ENCODE measurements at regions not wholly inside any gene's neighbourhood (a gene's known extent, or its start where the extent isn't known, plus 50 kb on each side); places are given as distances from the start of the nearest gene placed in this dataset.

DNA sequence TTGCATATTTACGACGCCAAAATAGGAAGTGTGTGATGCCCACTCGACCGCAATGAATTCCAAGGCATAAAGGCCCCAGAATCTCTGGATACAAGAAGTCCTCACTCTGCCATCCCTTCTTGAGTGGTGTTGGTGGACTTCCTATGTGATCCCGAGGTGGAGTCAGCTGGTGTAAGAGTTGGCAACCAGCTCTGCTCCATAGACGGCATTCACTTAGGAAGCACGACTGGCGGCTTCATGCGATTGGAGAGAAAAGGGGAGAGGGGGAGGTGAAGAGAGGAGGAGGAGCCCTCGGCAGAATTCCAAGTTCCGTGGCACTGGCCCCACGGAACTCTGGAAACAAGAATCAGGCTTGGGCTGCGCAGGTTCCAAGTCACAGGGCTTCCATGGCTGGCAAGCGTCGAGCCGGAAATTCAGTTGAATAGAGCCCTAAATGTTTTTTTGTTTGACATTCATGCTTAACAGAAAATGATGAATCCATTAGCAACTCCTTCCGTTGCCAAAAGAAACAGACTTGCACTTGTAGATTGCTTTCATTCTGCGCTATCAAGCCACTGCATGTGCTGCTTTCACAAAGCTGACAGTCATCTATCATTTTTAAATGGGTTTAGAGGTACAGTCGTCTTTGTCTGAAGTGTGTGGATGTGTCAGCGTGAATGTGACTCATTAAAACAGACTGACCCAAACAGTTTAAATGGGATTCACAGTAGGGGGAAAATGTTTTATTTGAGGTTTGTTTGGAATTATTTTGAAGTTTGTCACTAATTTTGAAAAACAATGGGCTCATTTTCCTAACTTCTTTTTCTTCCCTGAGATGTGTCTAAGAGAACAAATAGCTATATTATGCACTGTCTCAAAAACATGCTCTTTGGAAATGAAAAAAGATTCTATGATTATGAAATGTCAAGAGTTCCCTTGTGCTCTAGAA lies 428.3 kb upstream of the ATP11B start:
- Histone ChIP-seq H3F3A (ENCODE audit: insufficient read depth) (no peaks in the 10 kb centered on the region), H3K27me3 (replicated peaks; ENCODE audit: insufficient read depth) (no peaks in the 10 kb centered on the region), H3K79me2 (ENCODE audit: insufficient read depth) (no peaks in the 10 kb centered on the region), H3K36me3 (ENCODE audit: low read depth) (no peaks in the 10 kb centered on the region), H3K4me2 (ENCODE audit: unreplicated experiment) (no peak overlapping the region), H2AFZ (no peak overlapping the region), H3K9ac (no peak overlapping the region), H3K4me1 (ENCODE audit: insufficient read depth) (no peaks in the 10 kb centered on the region), H3K27ac (no peak overlapping the region), H3K9me2 (ENCODE audit: insufficient read depth) (no peaks in the 10 kb centered on the region), H4K20me1 (ENCODE audit: insufficient read depth) (no peaks in the 10 kb centered on the region), H3K4me3 (no peak overlapping the region), H3K9me3 (ENCODE audit: low read depth) (no peaks in the 10 kb centered on the region)
- TF ChIP-seq EZH2 (IDR thresholded peaks at IDR 0.05; ENCODE audit: insufficient read depth, poor library complexity, severe bottlenecking) (no peak), EZH2phosphoT487 (IDR thresholded peaks at IDR 0.05; ENCODE audit: insufficient read depth, low read depth) (no peak)
- WGBS, 2 experiments (ENCODE audit: low coverage in 1 of 2, low lambda C conversion rate in 2 of 2, missing lambda C conversion rate in 2 of 2) = 14% methylated on average over 20 of the region's 20 CpGs
- no peak for DNase-seq
- in situ Hi-C loops (cut with MboI) = no loop called here

DNA sequence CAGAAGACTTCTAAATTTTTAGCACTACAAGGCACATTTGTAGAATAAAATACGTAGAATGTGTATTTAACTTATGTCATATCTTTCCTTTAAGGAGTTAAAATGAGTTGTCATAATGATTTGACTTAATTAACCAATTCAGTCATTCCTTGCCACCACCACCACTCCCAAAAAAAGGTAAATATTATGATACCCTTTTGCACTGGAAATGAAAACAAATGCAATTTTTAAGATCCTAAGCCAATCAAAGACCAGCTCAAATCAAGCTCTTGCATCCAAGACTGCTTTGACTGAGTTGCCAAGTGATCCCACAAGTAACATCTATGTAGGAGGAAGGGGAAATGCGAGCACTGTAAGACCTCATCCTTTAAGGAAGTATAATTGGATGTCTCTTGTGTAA lies 426.6 kb upstream of the ATP11B start:
- WGBS, 2 experiments (ENCODE audit: low coverage in 1 of 2, low lambda C conversion rate in 2 of 2, missing lambda C conversion rate in 2 of 2) = 2 to 6% methylated on average over 2 of the region's 2 CpGs
- Histone ChIP-seq H3F3A (ENCODE audit: insufficient read depth) (no peaks in the 10 kb centered on the region), H3K9ac (no peak overlapping the region), H3K27me3 (replicated peaks; ENCODE audit: insufficient read depth) (no peaks in the 10 kb centered on the region), H3K9me3 (ENCODE audit: low read depth) (no peaks in the 10 kb centered on the region), H3K36me3 (ENCODE audit: low read depth) (no peaks in the 10 kb centered on the region), H3K27ac (no peak overlapping the region), H3K9me2 (ENCODE audit: insufficient read depth) (no peaks in the 10 kb centered on the region), H3K4me1 (ENCODE audit: insufficient read depth) (no peaks in the 10 kb centered on the region), H3K79me2 (ENCODE audit: insufficient read depth) (no peaks in the 10 kb centered on the region), H3K4me3 (no peak overlapping the region), H2AFZ (no peak overlapping the region), H4K20me1 (ENCODE audit: insufficient read depth) (no peaks in the 10 kb centered on the region), H3K4me2 (ENCODE audit: unreplicated experiment) (no peak overlapping the region)
- in situ Hi-C loops (cut with MboI) = no loop called here
- TF ChIP-seq EZH2 (IDR thresholded peaks at IDR 0.05; ENCODE audit: insufficient read depth, poor library complexity, severe bottlenecking) (no peak), EZH2phosphoT487 (IDR thresholded peaks at IDR 0.05; ENCODE audit: insufficient read depth, low read depth) (no peak)
- no peak for DNase-seq

DNA sequence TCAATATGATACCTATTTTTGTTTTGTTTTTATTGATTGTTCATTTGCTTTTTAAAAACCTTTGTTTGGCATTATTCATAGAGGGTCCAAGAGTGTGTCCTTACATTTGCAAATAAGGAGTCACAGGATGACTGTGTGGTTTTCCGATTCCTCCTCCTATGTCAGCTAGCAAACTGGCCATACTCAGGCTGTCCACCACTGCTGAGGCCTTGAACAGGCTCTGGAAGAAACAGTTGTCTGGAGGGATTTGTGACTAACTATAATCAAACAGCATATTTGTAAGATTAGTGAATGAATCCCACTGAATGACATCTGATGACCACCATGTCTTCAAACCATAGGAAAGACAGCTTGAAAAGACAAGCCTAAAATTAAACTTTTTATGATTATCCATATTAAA lies 423.4 kb upstream of the ATP11B start:
- no peaks in the 10 kb centered on the region for H3K27me3 ChIP-seq (replicated peaks; ENCODE audit: insufficient read depth)
- no peaks in the 10 kb centered on the region for H3F3A ChIP-seq (ENCODE audit: insufficient read depth)
- 44 to 64% methylated on average over 1 of the region's 1 CpG for WGBS, 2 experiments (ENCODE audit: low coverage in 1 of 2, low lambda C conversion rate in 2 of 2, missing lambda C conversion rate in 2 of 2)
- no peaks in the 10 kb centered on the region for H3K36me3 ChIP-seq (ENCODE audit: low read depth)
- no peaks in the 10 kb centered on the region for H3K79me2 ChIP-seq (ENCODE audit: insufficient read depth)
- TF ChIP-seq EZH2phosphoT487 (IDR thresholded peaks at IDR 0.05; ENCODE audit: insufficient read depth, low read depth) (no peak), EZH2 (IDR thresholded peaks at IDR 0.05; ENCODE audit: insufficient read depth, poor library complexity, severe bottlenecking) (no peak)
- H4K20me1 ChIP-seq (ENCODE audit: insufficient read depth) = no peaks in the 10 kb centered on the region
- no peak for DNase-seq
- H3K27ac ChIP-seq = no peak overlapping the region
- in situ Hi-C loops (cut with MboI) = no loop called here
- H3K4me3 ChIP-seq = no peak overlapping the region
- no peak overlapping the region for H2AFZ ChIP-seq
- H3K4me2 ChIP-seq (ENCODE audit: unreplicated experiment) = no peak overlapping the region
- no peaks in the 10 kb centered on the region for H3K9me2 ChIP-seq (ENCODE audit: insufficient read depth)
- H3K9me3 ChIP-seq (ENCODE audit: low read depth) = no peaks in the 10 kb centered on the region
- no peaks in the 10 kb centered on the region for H3K4me1 ChIP-seq (ENCODE audit: insufficient read depth)
- no peak overlapping the region for H3K9ac ChIP-seq

DNA sequence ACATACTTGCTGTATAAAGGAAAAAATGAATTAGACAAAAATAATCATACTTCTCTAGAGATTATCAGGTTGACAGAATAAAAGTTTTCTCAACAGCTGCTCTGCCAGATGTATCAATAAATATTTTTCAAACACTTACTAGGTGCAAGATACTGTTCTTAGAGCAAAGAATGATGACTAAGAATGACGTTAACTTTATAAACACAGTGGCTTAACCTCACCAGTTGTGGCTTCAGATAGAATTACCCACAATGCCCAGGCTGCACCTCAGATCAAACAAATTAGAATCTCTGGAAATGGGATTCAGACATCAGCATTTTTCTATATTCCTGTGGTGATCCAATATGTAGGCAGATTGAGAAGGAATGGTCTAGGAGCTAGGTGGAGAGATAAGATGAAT lies 422.4 kb upstream of the ATP11B start:
- Histone ChIP-seq H3K4me1 (ENCODE audit: insufficient read depth) (no peaks in the 10 kb centered on the region), H3K4me2 (ENCODE audit: unreplicated experiment) (no peak overlapping the region), H3K27me3 (replicated peaks; ENCODE audit: insufficient read depth) (no peaks in the 10 kb centered on the region), H3K9me2 (ENCODE audit: insufficient read depth) (no peaks in the 10 kb centered on the region), H2AFZ (no peak overlapping the region), H3K9ac (no peak overlapping the region), H3K36me3 (ENCODE audit: low read depth) (no peaks in the 10 kb centered on the region), H3F3A (ENCODE audit: insufficient read depth) (no peaks in the 10 kb centered on the region), H3K79me2 (ENCODE audit: insufficient read depth) (no peaks in the 10 kb centered on the region), H3K9me3 (ENCODE audit: low read depth) (no peaks in the 10 kb centered on the region), H4K20me1 (ENCODE audit: insufficient read depth) (no peaks in the 10 kb centered on the region), H3K27ac (no peak overlapping the region), H3K4me3 (no peak overlapping the region)
- in situ Hi-C loops (cut with MboI) = no loop called here
- TF ChIP-seq EZH2phosphoT487 (IDR thresholded peaks at IDR 0.05; ENCODE audit: insufficient read depth, low read depth) (no peak), EZH2 (IDR thresholded peaks at IDR 0.05; ENCODE audit: insufficient read depth, poor library complexity, severe bottlenecking) (no peak)
- DNase-seq = no peak
- 0 to 4% methylated on average over 1 of the region's 1 CpG for WGBS, 2 experiments (ENCODE audit: low coverage in 1 of 2, low lambda C conversion rate in 2 of 2, missing lambda C conversion rate in 2 of 2)

Data from GM23248 (cell line).